ENCODE measurements at regions not wholly inside any gene's neighbourhood (a gene's known extent, or its start where the extent isn't known, plus 50 kb on each side); places are given as distances from the start of the nearest gene placed in this dataset.
A peak's percentile ranks its signal among the peaks of the same experiment; 100 is the strongest.
"Not testable (repeated sequence)": the region's sequence is repeated elsewhere in the genome, so short reads cannot be mapped to it uniquely, and the experiment has no call there.

GRCh38 chr15:60137711-60138396 lies 133.7 kb downstream of the FOXB1 start:
- DNase-seq (ENCODE audit: low spot score): peak; percentile 77

- DNase-seq (ENCODE audit: low spot score): no peak
These were observed 134.4 kb downstream of the FOXB1 start for GRCh38 chr15:60138397-60138968.

GRCh38 chr15:60152386-60152785 lies 148.3 kb downstream of the FOXB1 start:
- DNase-seq (ENCODE audit: low spot score): no peak

GRCh38 chr15:60154764-60155325 lies 150.7 kb downstream of the FOXB1 start:
- DNase-seq (ENCODE audit: low spot score): no peak

- peak; percentile 52 for DNase-seq (ENCODE audit: low spot score)
These were observed 151.6 kb downstream of the FOXB1 start for GRCh38 chr15:60155661-60156060.

GRCh38 chr15:60160909-60161308 lies 156.8 kb downstream of the FOXB1 start:
- no peak for DNase-seq (ENCODE audit: low spot score)

- no peak for DNase-seq (ENCODE audit: low spot score)
These were observed 157.6 kb downstream of the FOXB1 start for GRCh38 chr15:60161704-60162103.

GRCh38 chr15:60162251-60162967 lies 158.3 kb downstream of the FOXB1 start:
- DNase-seq (ENCODE audit: low spot score): no peak

GRCh38 chr15:60162968-60163355 lies 158.9 kb downstream of the FOXB1 start:
- DNase-seq (ENCODE audit: low spot score): no peak

- DNase-seq (ENCODE audit: low spot score): no peak
These were observed 161.0 kb downstream of the FOXB1 start for GRCh38 chr15:60165111-60165510.

GRCh38 chr15:60172143-60172542 lies 168.0 kb downstream of the FOXB1 start:
- no peak for DNase-seq (ENCODE audit: low spot score)

- DNase-seq (ENCODE audit: low spot score): peak; percentile 64
These were observed 175.8 kb downstream of the FOXB1 start for GRCh38 chr15:60179786-60180391.

- DNase-seq (ENCODE audit: low spot score): not testable (repeated sequence)
These were observed 177.8 kb downstream of the FOXB1 start for GRCh38 chr15:60181957-60182356.

- DNase-seq (ENCODE audit: low spot score): no peak
These were observed 179.3 kb downstream of the FOXB1 start for GRCh38 chr15:60183366-60183765.

- DNase-seq (ENCODE audit: low spot score): no peak
These were observed 180.5 kb downstream of the FOXB1 start for GRCh38 chr15:60184579-60184978.

- no peak for DNase-seq (ENCODE audit: low spot score)
These were observed 186.9 kb downstream of the FOXB1 start for GRCh38 chr15:60191016-60191415.

GRCh38 chr15:60191821-60192220 lies 187.7 kb downstream of the FOXB1 start:
- no peak for DNase-seq (ENCODE audit: low spot score)

- no peak for DNase-seq (ENCODE audit: low spot score)
These were observed 191.5 kb downstream of the FOXB1 start for GRCh38 chr15:60195611-60196010.

- DNase-seq (ENCODE audit: low spot score): no peak
These were observed 193.5 kb downstream of the ANXA2 start for GRCh38 chr15:60204131-60204885.

- no peak for DNase-seq (ENCODE audit: low spot score)
These were observed 189.1 kb downstream of the ANXA2 start for GRCh38 chr15:60208709-60209108.

GRCh38 chr15:60212536-60212935 lies 185.2 kb downstream of the ANXA2 start:
- peak; percentile 38 for DNase-seq (ENCODE audit: low spot score)
